ENCODE measurements at regions not wholly inside any gene's neighbourhood (a gene's known extent, or its start where the extent isn't known, plus 50 kb on each side); places are given as distances from the start of the nearest gene placed in this dataset.

GRCh38 chr2:8049851-8050571 is 631.8 kb upstream of the ID2 start:
- no peak for DNase-seq (ENCODE audit: low spot score)

- no peak for DNase-seq (ENCODE audit: low spot score)
Measured at GRCh38 chr2:8053216-8053615, 628.6 kb upstream of the ID2 start.

- no peak for DNase-seq (ENCODE audit: low spot score)
Measured at GRCh38 chr2:8054070-8054469, 627.8 kb upstream of the ID2 start.

- DNase-seq (ENCODE audit: low spot score), result no peak
Measured at GRCh38 chr2:8058652-8059051, 623.2 kb upstream of the ID2 start.

GRCh38 chr2:8059255-8059654 is 622.6 kb upstream of the ID2 start:
- no peak for DNase-seq (ENCODE audit: low spot score)

GRCh38 chr2:8059794-8060193 is 622.1 kb upstream of the ID2 start:
- no peak for DNase-seq (ENCODE audit: low spot score)

- no peak for DNase-seq (ENCODE audit: low spot score)
Measured at GRCh38 chr2:8061219-8061618, 620.6 kb upstream of the ID2 start.

- no peak for DNase-seq (ENCODE audit: low spot score)
Measured at GRCh38 chr2:8064603-8065002, 617.3 kb upstream of the ID2 start.

GRCh38 chr2:8065191-8065590 is 616.7 kb upstream of the ID2 start:
- no peak for DNase-seq (ENCODE audit: low spot score)

- no peak for DNase-seq (ENCODE audit: low spot score)
Measured at GRCh38 chr2:8067784-8068336, 614.0 kb upstream of the ID2 start.

GRCh38 chr2:8072907-8073306 is 608.9 kb upstream of the ID2 start:
- no peak for DNase-seq (ENCODE audit: low spot score)

GRCh38 chr2:8073916-8074315 is 607.9 kb upstream of the ID2 start:
- DNase-seq (ENCODE audit: low spot score), result no peak

- DNase-seq (ENCODE audit: low spot score), result no peak
Measured at GRCh38 chr2:8076448-8077342, 605.2 kb upstream of the ID2 start.

GRCh38 chr2:8078705-8079104 is 603.2 kb upstream of the ID2 start:
- no peak for DNase-seq (ENCODE audit: low spot score)

- DNase-seq (ENCODE audit: low spot score), result no peak
Measured at GRCh38 chr2:8080063-8080462, 601.8 kb upstream of the ID2 start.

GRCh38 chr2:8081130-8081529 is 600.7 kb upstream of the ID2 start:
- DNase-seq (ENCODE audit: low spot score), result no peak

- DNase-seq (ENCODE audit: low spot score), result no peak
Measured at GRCh38 chr2:8082840-8083239, 599.0 kb upstream of the ID2 start.

GRCh38 chr2:8086357-8086756 is 595.5 kb upstream of the ID2 start:
- no peak for DNase-seq (ENCODE audit: low spot score)

GRCh38 chr2:8086796-8087479 is 594.9 kb upstream of the ID2 start:
- no peak for DNase-seq (ENCODE audit: low spot score)

GRCh38 chr2:8087480-8087840 is 594.4 kb upstream of the ID2 start:
- DNase-seq (ENCODE audit: low spot score), result no peak

GRCh38 chr2:8088810-8089209 is 593.0 kb upstream of the ID2 start:
- no peak for DNase-seq (ENCODE audit: low spot score)

GRCh38 chr2:8089596-8089995 is 592.3 kb upstream of the ID2 start:
- no peak for DNase-seq (ENCODE audit: low spot score)
